Small intestine (tissue), 7 donors: ENCODE measurements at regions not wholly inside any gene's neighbourhood (a gene's known extent, or its start where the extent isn't known, plus 50 kb on each side); places are given as distances from the start of the nearest gene placed in this dataset.
"Not testable (repeated sequence)": the region's sequence is repeated elsewhere in the genome, so short reads cannot be mapped to it uniquely, and the experiment has no call there.

Experiments
- DNase-seq, 2 donors: peaks; one replicate each; pipeline versions ENCODE4 v3.0.0 to v3.0.0-alpha.2; 2013
- FAIRE-seq: peaks from 2 replicates; lab custom pipeline; 2012; peaks lifted over from hg19 to GRCh38; lab: Jason Lieb, UNC
- H3K27ac ChIP-seq, 3 donors: one replicate each; pipeline ENCODE4 v1.5.1; 2013; ENCODE audit warnings: low read length in 2 of 3, mild to moderate bottlenecking in 2 of 3, control low read depth in 1 of 3, inconsistent platforms in 1 of 3, low read depth in 1 of 3, moderate library complexity in 1 of 3
- H3K27me3 ChIP-seq, 3 donors: one replicate each; pipeline ENCODE4 v1.6.1; 2013; ENCODE audit warnings: low read length in 3 of 3, inconsistent platforms in 1 of 3; ENCODE audit not compliant: control insufficient read depth in 3 of 3, insufficient read depth in 3 of 3
- H3K36me3 ChIP-seq, 3 donors: one replicate each; pipeline ENCODE4 v1.6.1; 2013; ENCODE audit warnings: low read length in 3 of 3, inconsistent platforms in 1 of 3, low read depth in 1 of 3, mild to moderate bottlenecking in 1 of 3, moderate library complexity in 1 of 3; ENCODE audit not compliant: control insufficient read depth in 3 of 3, insufficient read depth in 2 of 3
- H3K4me1 ChIP-seq, 3 donors: one replicate each; pipeline ENCODE4 v1.6.1; 2013; ENCODE audit warnings: low read length in 2 of 3, inconsistent platforms in 1 of 3, low read depth in 1 of 3, mild to moderate bottlenecking in 1 of 3, moderate library complexity in 1 of 3; ENCODE audit not compliant: control insufficient read depth in 3 of 3, insufficient read depth in 2 of 3
- H3K4me3 ChIP-seq, 3 donors: one replicate each; pipeline ENCODE4 v1.5.1; 2013; ENCODE audit warnings: low read length in 3 of 3, control low read depth in 1 of 3, inconsistent platforms in 1 of 3, low read depth in 1 of 3, mild to moderate bottlenecking in 1 of 3, moderate library complexity in 1 of 3
- H3K9me3 ChIP-seq, 2 donors: one replicate each; pipeline ENCODE4 v1.6.1; 2013; ENCODE audit warnings: low read depth in 1 of 2, low read length in 1 of 2; ENCODE audit not compliant: control insufficient read depth in 2 of 2, insufficient read depth in 1 of 2
- WGBS, 3 donors: extraction: QIAGEN DNeasy Blood & Tissue Kit; methylation state at CpG; one replicate each; pipeline ENCODE4 v1.1.7; 2013; 5-methylcytosine and 5-hydroxymethylcytosine counted together
- donor health status: healthy with polysubstance abuse.
- donor health status: control.
- donor health status: control.
- donor health status: Bipolar disorder and iron deficiency.
- donor health status: healthy.

- H3K36me3 ChIP-seq, H3K27me3 ChIP-seq, DNase-seq, H3K4me1 ChIP-seq, H3K4me3 ChIP-seq, FAIRE-seq, H3K27ac ChIP-seq, H3K9me3 ChIP-seq: not testable (repeated sequence)
- WGBS, 3 donors = 64 to 83% (median 72%) methylated on average over 4 of the region's 4 CpGs
These were observed 56.2 kb upstream of the SAMD11 start for GRCh38 chr1:867550-867949.

GRCh38 chr1:869499-870244 is 54.1 kb upstream of the SAMD11 start:
- Histone ChIP-seq H3K27ac (no peak overlapping the region), H3K4me1 (peaks cover 0 to 4% (median 0%) of the 10 kb centered on the region in 3 donors), H3K9me3 (no peaks in the 10 kb centered on the region), H3K4me3 (peak overlapping the region in 1 of 3 donors; percentile 26), H3K36me3 (no peaks in the 10 kb centered on the region), H3K27me3 (peaks cover 0 to 5% (median 0%) of the 10 kb centered on the region in 3 donors)
- FAIRE-seq = no peak
- WGBS, 3 donors = 6 to 12% (median 10%) methylated on average over 36 to 55 of the region's 55 CpGs
- peak; percentile 56 to 79 for DNase-seq
